WTC11 (cell line): ENCODE measurements at regions not wholly inside any gene's neighbourhood (a gene's known extent, or its start where the extent isn't known, plus 50 kb on each side); places are given as distances from the start of the nearest gene placed in this dataset.

Experiments used
- AFF4 ChIP-seq: sonication (generic); formaldehyde crosslinking; IDR thresholded peaks from 2 replicates; pipeline ENCODE4 v1.8.1; 2023; ENCODE audit warnings: mild to moderate bottlenecking, missing genetic modification reagents, borderline replicate concordance
- ATF1 ChIP-seq: sonication (generic); formaldehyde crosslinking; IDR thresholded peaks from 2 replicates; pipeline ENCODE4 v1.8.1; 2023; ENCODE audit warnings: mild to moderate bottlenecking, moderate library complexity, missing genetic modification reagents
- CTCF ChIP-seq: fragments of 200-600 bp; IDR thresholded peaks from 2 replicates; pipeline ENCODE4 v1.8.0; 2022; ENCODE audit warnings: antibody characterized with exemption
- ESRRA ChIP-seq: sonication (generic); formaldehyde crosslinking; IDR thresholded peaks from 2 replicates; pipeline ENCODE4 v1.8.1; 2022; ENCODE audit warnings: mild to moderate bottlenecking, missing genetic modification reagents, borderline replicate concordance
- FOXJ3 ChIP-seq: sonication (generic); formaldehyde crosslinking; IDR thresholded peaks from 2 replicates; pipeline ENCODE4 v1.9.0; 2021; ENCODE audit warnings: missing genetic modification reagents, mild to moderate bottlenecking, borderline replicate concordance
- HMGXB4 ChIP-seq: sonication (generic); formaldehyde crosslinking; IDR thresholded peaks from 2 replicates; pipeline ENCODE4 v1.8.1; 2023; ENCODE audit warnings: mild to moderate bottlenecking, moderate library complexity, missing genetic modification reagents
- MLX ChIP-seq: sonication (generic); formaldehyde crosslinking; IDR thresholded peaks from 2 replicates; pipeline ENCODE4 v1.8.1; 2023; ENCODE audit warnings: mild to moderate bottlenecking, missing genetic modification reagents, moderate library complexity
- NR3C1 ChIP-seq: sonication (generic); formaldehyde crosslinking; conservative IDR thresholded peaks from 2 replicates; pipeline ENCODE4 v1.8.1; 2023; ENCODE audit warnings: low read depth, mild to moderate bottlenecking, missing genetic modification reagents
- ZNF232 ChIP-seq: sonication (generic); formaldehyde crosslinking; IDR thresholded peaks from 2 replicates; pipeline ENCODE4 v1.8.0; 2022; ENCODE audit warnings: mild to moderate bottlenecking, missing genetic modification reagents

- TF ChIP-seq CTCF (no peak), ZNF232 (CRISPR knock-in tag) (no peak), ATF1 (CRISPR knock-in tag) (no peak), FOXJ3 (CRISPR knock-in tag) (no peak), MLX (CRISPR knock-in tag) (no peak), NR3C1 (CRISPR knock-in tag) (no peak), AFF4 (CRISPR knock-in tag) (no peak), HMGXB4 (CRISPR knock-in tag) (no peak), ESRRA (CRISPR knock-in tag) (no peak)
Measured at GRCh38 chr21:15534450-15534886, 195.3 kb upstream of the USP25 start.
